H1 (cell line): ENCODE measurements at regions not wholly inside any gene's neighbourhood (a gene's known extent, or its start where the extent isn't known, plus 50 kb on each side); places are given as distances from the start of the nearest gene placed in this dataset.

Source experiments
- CTCF ChIA-PET: fragments of 300-600 bp; sonication (Branson Sonifier 250); formaldehyde crosslinking; loops from one replicate; lab custom pipeline; 2021; ENCODE audit not compliant: partially characterized antibody; lab: Charles Lee
- POLR2A ChIA-PET: fragments of 300-600 bp; sonication (Branson Sonifier 250); formaldehyde crosslinking; loops from one replicate; lab custom pipeline; 2021; ENCODE audit warnings: inconsistent platforms; ENCODE audit not compliant: partially characterized antibody; lab: Charles Lee
- DNase-seq, 2 experiments: peaks; one replicate each; pipeline versions ENCODE4 v3.0.0 to v3.0.0-alpha.2; 2010 to 2022; ENCODE audit warnings: low spot score in 2 of 2, low read depth in 1 of 2, mixed read lengths in 1 of 2
- FAIRE-seq: peaks from 2 replicates; lab custom pipeline; 2011; peaks lifted over from hg19 to GRCh38; lab: Jason Lieb, UNC
- H2AFZ ChIP-seq: 2 replicates; pipeline ENCODE4 v1.8.1; 2012; ENCODE audit warnings: low read length, inconsistent platforms
- H2AK5ac ChIP-seq: 2 replicates; pipeline ENCODE4 v1.6.1; 2013; ENCODE audit warnings: low read depth, low read length
- H2BK120ac ChIP-seq: replicated peaks from 2 replicates; pipeline ENCODE3; 2013; ENCODE audit warnings: low read depth, low read length, inconsistent platforms
- H2BK12ac ChIP-seq: 2 replicates; pipeline ENCODE4 v1.6.1; 2013; ENCODE audit warnings: low read depth, low read length
- H2BK15ac ChIP-seq: 2 replicates; pipeline ENCODE4 v1.6.1; 2013; ENCODE audit warnings: low read length
- H2BK20ac ChIP-seq: 2 replicates; pipeline ENCODE4 v1.6.1; 2013; ENCODE audit warnings: low read length
- H2BK5ac ChIP-seq: 2 replicates; pipeline ENCODE4 v1.6.1; 2013; ENCODE audit warnings: low read depth, low read length
- H3K14ac ChIP-seq: 2 replicates; pipeline ENCODE4 v1.6.1; 2013; ENCODE audit warnings: inconsistent platforms; ENCODE audit not compliant: insufficient read length
- H3K18ac ChIP-seq: 2 replicates; pipeline ENCODE4 v1.6.1; 2013; ENCODE audit warnings: low read length; ENCODE audit errors: extremely low read depth
- H3K23ac ChIP-seq: 2 replicates; pipeline ENCODE4 v1.6.1; 2013; ENCODE audit warnings: inconsistent platforms; ENCODE audit not compliant: insufficient read length
- H3K23me2 ChIP-seq: 2 replicates; pipeline ENCODE4 v1.6.1; 2013; ENCODE audit warnings: low read depth, low read length
- H3K27ac ChIP-seq: 2 replicates; pipeline ENCODE4 v1.6.1; 2011; ENCODE audit warnings: low read depth, low read length, inconsistent platforms
- H3K27me3 ChIP-seq, 4 experiments: replicated peaks in 1 of 4; 1 replicate in 1 of 4; 2 replicates in 3 of 4; pipeline versions ENCODE4 v1.6.1 to v1.8.1; 2011 to 2013; ENCODE audit warnings: low read length in 3 of 4, mild to moderate bottlenecking in 3 of 4, inconsistent platforms in 2 of 4, mixed read lengths in 2 of 4, moderate library complexity in 1 of 4; ENCODE audit not compliant: control insufficient read depth in 3 of 4, insufficient read depth in 3 of 4; ENCODE audit errors: extremely low read depth in 1 of 4
- H3K36me3 ChIP-seq, 4 experiments: 2 replicates each; pipeline versions ENCODE4 v1.6.1 to v1.8.1; 2011 to 2013; ENCODE audit warnings: mild to moderate bottlenecking in 4 of 4, low read length in 3 of 4, moderate library complexity in 2 of 4, control low read depth in 1 of 4, inconsistent platforms in 1 of 4; ENCODE audit not compliant: insufficient read depth in 4 of 4, control insufficient read depth in 2 of 4
- H3K4ac ChIP-seq: replicated peaks from 2 replicates; pipeline ENCODE3; 2013; ENCODE audit warnings: low read length, low read depth, mixed read lengths, inconsistent platforms; ENCODE audit not compliant: insufficient read length
- H3K4me1 ChIP-seq, 4 experiments: replicated peaks in 1 of 4; 1 replicate in 1 of 4; 2 replicates in 3 of 4; pipeline versions ENCODE4 v1.6.1 to v1.8.1; 2011 to 2013; ENCODE audit warnings: low read length in 3 of 4, inconsistent platforms in 2 of 4, mixed read lengths in 1 of 4; ENCODE audit not compliant: insufficient read depth in 4 of 4, control insufficient read depth in 3 of 4
- H3K4me2 ChIP-seq, 2 experiments: 2 replicates each; pipeline versions ENCODE4 v1.6.1 to v1.8.1; 2011 to 2013; ENCODE audit warnings: low read depth in 2 of 2, low read length in 2 of 2, control low read depth in 1 of 2, inconsistent platforms in 1 of 2, mild to moderate bottlenecking in 1 of 2; ENCODE audit not compliant: insufficient read depth in 1 of 2
- H3K4me3 ChIP-seq, 4 experiments: fragments of 200-600, 300-600 bp in 1 of 4; sonication (generic), shearing (Covaris generic), sonication (Bioruptor Twin) in 1 of 4; 2 replicates each; pipeline versions ENCODE4 v1.5.1 to v1.8.1; 2011 to 2016; ENCODE audit warnings: low read length in 4 of 4, low read depth in 3 of 4, control low read depth in 2 of 4, inconsistent platforms in 2 of 4, mild to moderate bottlenecking in 2 of 4, mixed read lengths in 1 of 4, moderate library complexity in 1 of 4; ENCODE audit not compliant: insufficient read depth in 2 of 4; ENCODE audit errors: extremely low read depth in 1 of 4
- H3K56ac ChIP-seq: replicated peaks from 2 replicates; pipeline ENCODE3; 2013; ENCODE audit warnings: low read depth, mild to moderate bottlenecking, mixed read lengths, low read length, inconsistent platforms; ENCODE audit not compliant: insufficient read length
- H3K79me1 ChIP-seq: 2 replicates; pipeline ENCODE4 v1.6.1; 2013; ENCODE audit warnings: low read depth, low read length, control low read depth
- H3K79me2 ChIP-seq, 2 experiments: 2 replicates each; pipeline versions ENCODE4 v1.6.1 to v1.8.1; 2012 to 2013; ENCODE audit warnings: low read length in 2 of 2, mild to moderate bottlenecking in 2 of 2, inconsistent platforms in 1 of 2; ENCODE audit not compliant: insufficient read depth in 2 of 2, control insufficient read depth in 1 of 2
- H3K9ac ChIP-seq, 4 experiments: replicated peaks in 1 of 4; 1 replicate in 1 of 4; 2 replicates in 3 of 4; pipeline versions ENCODE4 v1.6.1 to v1.8.1; 2011 to 2013; ENCODE audit warnings: low read depth in 3 of 4, low read length in 3 of 4, control low read depth in 2 of 4, mild to moderate bottlenecking in 2 of 4, moderate library complexity in 2 of 4, inconsistent platforms in 1 of 4; ENCODE audit errors: extremely low read depth in 1 of 4
- H3K9me3 ChIP-seq, 2 experiments: 2 replicates each; pipeline versions ENCODE4 v1.6.1 to v1.8.1; 2012 to 2013; ENCODE audit warnings: mild to moderate bottlenecking in 2 of 2, moderate library complexity in 2 of 2, control low read depth in 1 of 2, inconsistent platforms in 1 of 2, low read depth in 1 of 2, low read length in 1 of 2, mixed read lengths in 1 of 2; ENCODE audit not compliant: insufficient read depth in 2 of 2
- H4K20me1 ChIP-seq, 2 experiments: replicated peaks in 1 of 2; 2 replicates each; pipeline versions ENCODE3 to v1.8.1; 2011 to 2013; ENCODE audit warnings: inconsistent platforms in 2 of 2, low read length in 2 of 2, mild to moderate bottlenecking in 1 of 2; ENCODE audit not compliant: insufficient read depth in 2 of 2, control insufficient read depth in 1 of 2
- H4K5ac ChIP-seq: 2 replicates; pipeline ENCODE4 v1.6.1; 2013; ENCODE audit warnings: low read length, low read depth, mixed read lengths, inconsistent platforms; ENCODE audit not compliant: insufficient read length
- H4K8ac ChIP-seq: 2 replicates; pipeline ENCODE4 v1.8.0; 2013; ENCODE audit warnings: mild to moderate bottlenecking, moderate library complexity, low read length, inconsistent platforms; ENCODE audit not compliant: insufficient read depth; ENCODE audit errors: extremely low read depth
- H4K91ac ChIP-seq: replicated peaks from 2 replicates; pipeline ENCODE3; 2013; ENCODE audit warnings: low read length, mixed read lengths, inconsistent platforms; ENCODE audit not compliant: insufficient read length
- ATF2 ChIP-seq: IDR thresholded peaks from 2 replicates; pipeline ENCODE4 v1.6.1; 2012; ENCODE audit warnings: low read length, inconsistent platforms
- CHD1 ChIP-seq: IDR thresholded peaks from 2 replicates; pipeline ENCODE4 v1.6.1; 2012; ENCODE audit warnings: low read depth, low read length, improper control_type of control experiment
- CTBP2 ChIP-seq: IDR thresholded peaks from 2 replicates; pipeline ENCODE4 v1.7.0; 2011; ENCODE audit warnings: borderline replicate concordance, mild to moderate bottlenecking, moderate library complexity, mixed read lengths, low read length; ENCODE audit not compliant: insufficient read depth, insufficient read length
- E2F6 ChIP-seq: IDR thresholded peaks from 2 replicates; pipeline ENCODE4 v1.6.1; 2012; ENCODE audit warnings: inconsistent platforms
- EGR1 ChIP-seq: IDR thresholded peaks from 2 replicates; pipeline ENCODE4 v1.6.1; 2011; ENCODE audit warnings: low read depth, low read length, borderline replicate concordance
- KDM1A ChIP-seq: fragments of 200-600, 300-600 bp; sonication (generic); IDR thresholded peaks from 2 replicates; pipeline ENCODE4 v1.7.1; 2016; ENCODE audit warnings: mild to moderate bottlenecking, low read length, borderline replicate concordance
- KDM5A ChIP-seq: fragments of 200-600 bp; IDR thresholded peaks from 2 replicates; pipeline ENCODE4 v1.7.1; 2012; ENCODE audit warnings: mild to moderate bottlenecking, low read length, inconsistent platforms, mixed read lengths
- NANOG ChIP-seq: IDR thresholded peaks from 2 replicates; pipeline ENCODE4 v1.6.1; 2011; ENCODE audit warnings: low read length, low read depth, mild to moderate bottlenecking, inconsistent platforms; ENCODE audit not compliant: insufficient read depth, poor library complexity, severe bottlenecking
- POLR2A ChIP-seq, 2 experiments: IDR thresholded peaks; 1 replicate in 1 of 2; 2 replicates in 1 of 2; pipeline ENCODE4 v1.6.1; 2011; ENCODE audit warnings: low read depth in 2 of 2, low read length in 2 of 2, mild to moderate bottlenecking in 2 of 2; ENCODE audit errors: control extremely low read depth in 1 of 2
- RXRA ChIP-seq: IDR thresholded peaks from 2 replicates; pipeline ENCODE4 v1.6.1; 2011; ENCODE audit warnings: low read depth, mild to moderate bottlenecking, low read length, moderate library complexity; ENCODE audit not compliant: insufficient read depth
- SP4 ChIP-seq: IDR thresholded peaks from 2 replicates; pipeline ENCODE4 v1.6.1; 2012; ENCODE audit warnings: low read length, inconsistent platforms
- TAF7 ChIP-seq: optimal IDR thresholded peaks from 2 replicates; pipeline ENCODE3; 2011; ENCODE audit warnings: low read depth, mild to moderate bottlenecking, inconsistent platforms, low read length, moderate library complexity, borderline replicate concordance
- TEAD4 ChIP-seq: IDR thresholded peaks from 2 replicates; pipeline ENCODE4 v1.6.1; 2012; ENCODE audit warnings: low read depth, low read length, inconsistent platforms, mixed read lengths
- whole genome bisulfite sequencing, 2 experiments: shearing (Covaris generic) in 1 of 2; methylation state at CpG; one replicate each; pipeline versions ENCODE4 v1.1.6 to v1.1.7; 2013 to 2015; ENCODE audit warnings: low lambda C conversion rate in 2 of 2, mixed read lengths in 2 of 2, inconsistent platforms in 1 of 2, low coverage in 1 of 2, missing lambda C conversion rate in 1 of 2; ENCODE audit not compliant: insufficient replicate concordance in 2 of 2, insufficient coverage in 1 of 2, insufficient read length in 1 of 2; ENCODE audit errors: extremely low coverage in 1 of 2, missing lambda C conversion rate in 1 of 2; 5-methylcytosine and 5-hydroxymethylcytosine counted together

GRCh38 chr3:80230962-80231361 is 463.2 kb upstream of the ROBO1 start:
- H4K5ac ChIP-seq = no peak overlapping the region
- H3K9ac ChIP-seq = no peak overlapping the region
- H2BK20ac ChIP-seq = no peak overlapping the region

More at GRCh38 chr3:80230962-80231361, 463.2 kb upstream of the ROBO1 start:
- ChIA-PET POLR2A (no interaction called here), CTCF (no interaction called here)
- no peak overlapping the region for H2BK5ac ChIP-seq
- no peak for FAIRE-seq
- H3K36me3 ChIP-seq = no peaks in the 10 kb centered on the region
- H3K4me3 ChIP-seq = no peak overlapping the region
- H2AK5ac ChIP-seq = no peak overlapping the region
- no peak overlapping the region for H2BK15ac ChIP-seq
- no peak overlapping the region for H3K27ac ChIP-seq
- H3K79me1 ChIP-seq = no peaks in the 10 kb centered on the region
- no peak overlapping the region for H3K4ac ChIP-seq
- H3K9me3 ChIP-seq = no peaks in the 10 kb centered on the region; a peak in 1 of 4 replicates
- no peak overlapping the region for H3K56ac ChIP-seq
- no peaks in the 10 kb centered on the region for H3K27me3 ChIP-seq
- H2AFZ ChIP-seq = no peak overlapping the region
- H3K18ac ChIP-seq = no peak overlapping the region
- no peaks in the 10 kb centered on the region for H4K20me1 ChIP-seq
- H3K4me2 ChIP-seq = no peak overlapping the region
- no peak overlapping the region for H2BK120ac ChIP-seq
- H3K79me2 ChIP-seq = no peaks in the 10 kb centered on the region
- no peak overlapping the region for H2BK12ac ChIP-seq
- H3K23me2 ChIP-seq = no peaks in the 10 kb centered on the region
- peaks cover 0 to 6% (median under 1%) of the 10 kb centered on the region in 4 experiments; a peak in 3 of 7 replicates for H3K4me1 ChIP-seq
- no peak overlapping the region for H4K8ac ChIP-seq
- TF ChIP-seq KDM5A = no peak
- no peak for TF ChIP-seq RXRA
- no peak for TF ChIP-seq E2F6
- no peak for TF ChIP-seq CTBP2
- no peak for TF ChIP-seq SP4
- no peak for TF ChIP-seq TEAD4
- TF ChIP-seq KDM1A = no peak
- TF ChIP-seq POLR2A (IDR thresholded peaks at IDR 0.05; ENCODE audit: control extremely low read depth in 1 of 2, low read depth in 2 of 2, low read length in 2 of 2) = no peak
- TF ChIP-seq NANOG = no peak
- no peak for TF ChIP-seq TAF7
- TF ChIP-seq CHD1 = no peak
- TF ChIP-seq ATF2 = no peak
- TF ChIP-seq EGR1 = no peak
- WGBS, 2 experiments = 86% methylated on average over 2 of the region's 2 CpGs; no CpG with 5 or more reads in 1 of the 2 experiments
- DNase-seq = no peak
- H4K91ac ChIP-seq = no peak overlapping the region
- H3K14ac ChIP-seq = no peak overlapping the region
- H3K23ac ChIP-seq = no peak overlapping the region
